Mucosa of descending colon (tissue), 3 donors: ENCODE measurements at regions not wholly inside any gene's neighbourhood (a gene's known extent, or its start where the extent isn't known, plus 50 kb on each side); places are given as distances from the start of the nearest gene placed in this dataset.
A peak's percentile ranks its signal among the peaks of the same experiment; 100 is the strongest.

ENCODE experiments used
- ATAC-seq: fragments of 200-7000 bp; cut with Tn5 transposase; one replicate; pipeline ENCODE4 v1.9.1; 2020; ENCODE audit warnings: mild to moderate bottlenecking, moderate library complexity
- DNase-seq, 3 donors: peaks; one replicate each; pipeline ENCODE4 v3.0.0-alpha.2; 2020
- H3K36me3 ChIP-seq: fragments of 200-600 bp; one replicate; pipeline ENCODE4 v1.8.0; 2021; ENCODE audit warnings: low read depth, mild to moderate bottlenecking
- H3K4me1 ChIP-seq: fragments of 200-600 bp; one replicate; pipeline ENCODE4 v1.8.0; 2021; ENCODE audit warnings: low read depth, mild to moderate bottlenecking
- H3K4me3 ChIP-seq: fragments of 200-600 bp; one replicate; pipeline ENCODE4 v1.8.0; 2021; ENCODE audit warnings: mild to moderate bottlenecking
- H3K9me3 ChIP-seq: fragments of 200-600 bp; one replicate; pipeline ENCODE4 v1.8.0; 2021; ENCODE audit warnings: mild to moderate bottlenecking
- intact Hi-C, 2 donors: fragments of 100-400 bp; cut with DNase I in 1 of 2; cut with micrococcal nuclease in 1 of 2; formaldehyde crosslinking; loops; one replicate each; pipeline versions ENCODE4 v1.11.0 to v1.11.1; 2022; cut with DNase I, micrococcal nuclease
- TF ChIP-seq, protein P1 (sequence below): fragments of 200-600 bp; IDR thresholded peaks from one replicate; pipeline ENCODE4 v1.8.0; 2022; ENCODE audit warnings: antibody characterized with exemption, mild to moderate bottlenecking
- donor health status: DM: no; HTN: no; CAD: no; lungs with moderate emphysema.
- donor health status: DM: no; HTN: no; CAD: no.
- donor health status: DM: no; HTN: yes; CAD: no.

DNA sequence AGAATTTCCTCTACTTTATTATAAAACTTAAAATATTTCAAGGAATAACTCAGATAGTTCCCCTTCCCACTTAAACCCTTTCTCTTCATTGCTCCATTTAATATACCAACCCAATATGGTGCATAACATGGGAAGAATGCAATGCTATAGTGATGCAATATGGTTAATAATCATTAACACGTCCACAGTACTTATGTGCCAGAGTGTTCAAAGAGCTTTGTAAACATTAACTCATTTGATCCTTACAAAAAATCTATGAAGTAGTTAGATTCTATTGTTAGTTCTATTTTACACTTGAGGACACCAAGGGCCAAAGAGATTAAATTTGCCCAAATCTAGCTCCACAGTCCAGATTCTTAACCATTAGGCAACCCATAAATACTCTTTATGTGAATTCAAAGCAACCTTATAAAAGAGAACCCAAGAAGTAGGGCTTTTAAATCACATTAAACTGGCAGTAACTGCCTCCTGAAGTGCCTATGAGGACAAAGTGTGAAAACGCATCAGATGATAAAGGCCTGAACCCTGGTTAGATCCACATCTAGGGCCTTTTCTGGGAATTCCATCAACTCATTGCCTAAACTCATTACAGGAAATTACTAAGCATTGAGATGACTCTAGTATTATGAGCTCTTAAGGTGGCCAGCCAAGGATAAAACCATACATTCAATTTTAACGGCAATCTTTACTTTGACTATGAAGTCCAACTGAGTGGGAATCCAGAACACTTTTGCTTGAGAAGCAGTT, 94.3 kb downstream of the AREG start:
- intact Hi-C loops, result no loop called here
- peaks cover 29% of the 10 kb centered on the region for H3K4me1 ChIP-seq
- H3K9me3 ChIP-seq, result no peaks in the 10 kb centered on the region
- no peaks in the 10 kb centered on the region for H3K36me3 ChIP-seq
- TF ChIP-seq, protein P1, sequence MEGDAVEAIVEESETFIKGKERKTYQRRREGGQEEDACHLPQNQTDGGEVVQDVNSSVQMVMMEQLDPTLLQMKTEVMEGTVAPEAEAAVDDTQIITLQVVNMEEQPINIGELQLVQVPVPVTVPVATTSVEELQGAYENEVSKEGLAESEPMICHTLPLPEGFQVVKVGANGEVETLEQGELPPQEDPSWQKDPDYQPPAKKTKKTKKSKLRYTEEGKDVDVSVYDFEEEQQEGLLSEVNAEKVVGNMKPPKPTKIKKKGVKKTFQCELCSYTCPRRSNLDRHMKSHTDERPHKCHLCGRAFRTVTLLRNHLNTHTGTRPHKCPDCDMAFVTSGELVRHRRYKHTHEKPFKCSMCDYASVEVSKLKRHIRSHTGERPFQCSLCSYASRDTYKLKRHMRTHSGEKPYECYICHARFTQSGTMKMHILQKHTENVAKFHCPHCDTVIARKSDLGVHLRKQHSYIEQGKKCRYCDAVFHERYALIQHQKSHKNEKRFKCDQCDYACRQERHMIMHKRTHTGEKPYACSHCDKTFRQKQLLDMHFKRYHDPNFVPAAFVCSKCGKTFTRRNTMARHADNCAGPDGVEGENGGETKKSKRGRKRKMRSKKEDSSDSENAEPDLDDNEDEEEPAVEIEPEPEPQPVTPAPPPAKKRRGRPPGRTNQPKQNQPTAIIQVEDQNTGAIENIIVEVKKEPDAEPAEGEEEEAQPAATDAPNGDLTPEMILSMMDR, result no peak
- DNase-seq, result no peak
- H3K4me3 ChIP-seq, result no peak overlapping the region
- peak; percentile 58 for ATAC-seq

DNA sequence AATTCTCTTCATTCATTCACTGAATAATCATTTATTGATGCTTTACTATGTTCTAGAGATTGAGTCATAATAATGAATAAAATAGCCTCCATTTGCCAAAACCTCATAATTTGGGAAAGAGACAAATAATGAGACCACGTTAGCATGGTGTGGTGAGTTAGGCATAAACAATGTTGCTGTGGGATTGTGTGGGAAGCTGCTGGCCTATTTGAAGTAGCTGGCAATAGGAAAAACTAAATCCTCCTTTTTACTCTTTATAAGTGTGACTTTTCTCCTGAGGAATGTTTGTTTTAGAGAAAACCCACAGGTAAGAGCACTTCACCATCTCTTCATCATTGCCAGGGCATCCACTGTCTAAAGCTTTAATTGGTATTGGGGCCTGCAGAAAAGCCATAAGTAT, 95.3 kb downstream of the AREG start:
- TF ChIP-seq, protein P1, result no peak
- Histone ChIP-seq H3K4me1 (peaks cover 33% of the 10 kb centered on the region), H3K4me3 (no peak overlapping the region), H3K36me3 (no peaks in the 10 kb centered on the region), H3K9me3 (no peaks in the 10 kb centered on the region)
- DNase-seq (no peak), ATAC-seq (no peak)
- intact Hi-C loops, result no loop called here

DNA sequence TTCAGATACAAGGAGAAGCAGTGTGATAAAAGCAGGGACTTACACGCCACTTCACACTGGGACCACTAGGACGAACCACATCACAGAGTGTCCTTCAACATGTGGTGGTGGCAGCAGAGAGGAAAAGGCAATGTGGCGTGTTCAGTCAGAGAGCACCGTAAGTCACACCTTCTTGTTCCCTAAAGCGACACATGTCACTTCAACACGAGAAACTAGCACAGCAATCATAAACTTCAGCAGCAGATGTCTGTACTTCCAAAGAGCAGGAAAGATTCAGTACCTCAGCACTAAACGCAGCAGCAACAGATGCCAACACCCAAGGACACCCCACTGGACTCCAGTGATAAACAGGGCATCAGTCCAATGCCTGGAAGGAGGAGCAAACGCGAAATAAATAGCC, 96.7 kb downstream of the AREG start:
- intact Hi-C loops, result no loop called here
- ATAC-seq (peak; percentile 29), DNase-seq (peak in 2 of 3 donors; percentile 9 to 24)
- H3K4me3 ChIP-seq, result no peak overlapping the region
- peaks cover 35% of the 10 kb centered on the region for H3K4me1 ChIP-seq
- TF ChIP-seq, protein P1, result no peak
- H3K36me3 ChIP-seq, result no peaks in the 10 kb centered on the region
- no peaks in the 10 kb centered on the region for H3K9me3 ChIP-seq

DNA sequence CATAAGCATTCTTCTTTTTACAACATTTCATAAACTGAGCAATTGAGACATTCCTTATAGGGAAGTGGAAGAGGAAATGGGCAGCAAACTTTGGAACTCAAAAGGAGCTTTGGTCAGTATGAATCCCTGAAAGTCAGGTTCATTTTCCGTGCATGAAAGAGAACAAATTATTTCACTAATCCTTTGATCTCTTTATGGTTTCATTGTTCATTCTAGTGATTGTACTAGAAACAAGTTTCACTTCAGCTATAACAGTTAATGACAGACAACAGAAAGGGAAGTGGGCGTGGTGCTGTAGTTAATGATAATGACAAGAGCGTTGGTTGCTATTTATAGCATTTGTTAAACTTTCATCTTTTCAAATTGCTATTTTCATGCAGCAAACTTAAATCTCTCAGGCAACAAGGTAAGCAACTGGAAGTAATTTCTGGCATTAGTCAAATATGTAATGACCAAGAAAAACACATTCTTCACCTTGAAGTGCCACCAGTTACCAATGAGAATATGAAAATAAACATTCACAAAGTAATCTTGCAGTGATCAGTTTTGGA, 98.4 kb downstream of the AREG start:
- Histone ChIP-seq H3K4me1 (peaks cover 35% of the 10 kb centered on the region), H3K9me3 (no peaks in the 10 kb centered on the region), H3K36me3 (no peaks in the 10 kb centered on the region), H3K4me3 (no peak overlapping the region)
- DNase-seq, result peak in 1 of 3 donors; percentile 53
- peak; percentile 55 for ATAC-seq
- TF ChIP-seq, protein P1, result no peak
- intact Hi-C loops, result no loop called here

DNA sequence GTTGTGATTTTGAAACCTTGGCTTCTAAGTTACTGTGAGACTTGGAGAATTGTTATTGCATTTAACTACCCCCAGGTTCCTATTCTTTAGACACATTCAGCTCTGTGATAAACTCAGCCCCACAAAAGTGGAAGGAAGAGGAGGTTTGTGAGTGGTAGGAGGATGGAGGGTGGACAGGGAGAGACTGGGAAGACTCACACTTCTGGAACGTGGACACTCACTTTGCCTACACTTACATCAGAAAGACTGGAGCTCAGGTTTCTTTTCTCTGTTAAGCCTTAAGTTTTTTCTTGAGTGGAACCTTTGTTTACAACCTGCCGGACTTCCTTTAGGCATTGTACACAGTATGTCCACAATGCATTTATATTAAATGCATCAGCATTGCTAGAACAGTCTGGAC, 99.0 kb downstream of the AREG start:
- DNase-seq, result no peak
- peaks cover 31% of the 10 kb centered on the region for H3K4me1 ChIP-seq
- no peak overlapping the region for H3K4me3 ChIP-seq
- ATAC-seq, result no peak
- intact Hi-C loops, result no loop called here
- H3K36me3 ChIP-seq, result no peaks in the 10 kb centered on the region
- no peaks in the 10 kb centered on the region for H3K9me3 ChIP-seq
- TF ChIP-seq, protein P1, result no peak
